ENCODE measurements at regions not wholly inside any gene's neighbourhood (a gene's known extent, or its start where the extent isn't known, plus 50 kb on each side); places are given as distances from the start of the nearest gene placed in this dataset.

- TF ChIP-seq ZNF576 (CRISPR knock-in tag; IDR thresholded peaks at IDR 0.05) = 0 out of 2 replicates have a peak, but pooled peaks have one; percentile 29
- no peak for TF ChIP-seq HNF1A (IDR thresholded peaks at IDR 0.05; ENCODE audit: low read depth)
- no peak for TF ChIP-seq HNF1A (CRISPR knock-in tag; IDR thresholded peaks at IDR 0.05; ENCODE audit: borderline replicate concordance)
- no peak for TF ChIP-seq TBL1XR1 (IDR thresholded peaks at IDR 0.05; ENCODE audit: borderline replicate concordance, low read length, partially characterized antibody)
- TF ChIP-seq KDM3A (CRISPR knock-in tag; IDR thresholded peaks at IDR 0.05; ENCODE audit: low read depth) = no peak
- TF ChIP-seq MYNN (CRISPR knock-in tag; IDR thresholded peaks at IDR 0.05; ENCODE audit: low read depth) = peak; percentile 70; the same call in 1 of the 2 replicates
- no peak for TF ChIP-seq NFRKB (IDR thresholded peaks at IDR 0.05)
- TF ChIP-seq HOXA7 (CRISPR knock-in tag; IDR thresholded peaks at IDR 0.05) = no peak
- peak; percentile 99 for TF ChIP-seq TSC22D2 (CRISPR knock-in tag; IDR thresholded peaks at IDR 0.05; ENCODE audit: borderline replicate concordance)
- TF ChIP-seq MYC (CRISPR knock-in tag; IDR thresholded peaks at IDR 0.05; ENCODE audit: borderline replicate concordance) = 0 out of 2 replicates have a peak, but pooled peaks have one; percentile 18
- TF ChIP-seq E2F1 (CRISPR knock-in tag; IDR thresholded peaks at IDR 0.05) = no peak
- no peak for TF ChIP-seq PCBP1 (IDR thresholded peaks at IDR 0.05; ENCODE audit: borderline replicate concordance, low read depth, low read length)
- peak; percentile 73; the same call in 1 of the 2 replicates for TF ChIP-seq LBX2 (CRISPR knock-in tag; IDR thresholded peaks at IDR 0.05; ENCODE audit: borderline replicate concordance)
- peak; percentile 44; the same call in 1 of the 2 replicates for TF ChIP-seq ZNF503 (CRISPR knock-in tag; IDR thresholded peaks at IDR 0.05)
- TF ChIP-seq THAP11 (CRISPR knock-in tag; IDR thresholded peaks at IDR 0.05) = peak; percentile 73
- TF ChIP-seq ARID5B (CRISPR knock-in tag; IDR thresholded peaks at IDR 0.05) = peak; percentile 73
- no peak for TF ChIP-seq KAT7 (CRISPR knock-in tag; IDR thresholded peaks at IDR 0.05; ENCODE audit: borderline replicate concordance)
- no peak for TF ChIP-seq CEBPB (IDR thresholded peaks at IDR 0.05; ENCODE audit: borderline replicate concordance, low read depth, low read length)
- no peak for TF ChIP-seq ZNF460 (CRISPR knock-in tag; IDR thresholded peaks at IDR 0.05; ENCODE audit: borderline replicate concordance)
Observed at GRCh38 chr3:124217542-124217941, 225.6 kb upstream of the ROPN1 start (continued).

Data from HepG2 (cell line).